ENCODE measurements at regions not wholly inside any gene's neighbourhood (a gene's known extent, or its start where the extent isn't known, plus 50 kb on each side); places are given as distances from the start of the nearest gene placed in this dataset.

DNA sequence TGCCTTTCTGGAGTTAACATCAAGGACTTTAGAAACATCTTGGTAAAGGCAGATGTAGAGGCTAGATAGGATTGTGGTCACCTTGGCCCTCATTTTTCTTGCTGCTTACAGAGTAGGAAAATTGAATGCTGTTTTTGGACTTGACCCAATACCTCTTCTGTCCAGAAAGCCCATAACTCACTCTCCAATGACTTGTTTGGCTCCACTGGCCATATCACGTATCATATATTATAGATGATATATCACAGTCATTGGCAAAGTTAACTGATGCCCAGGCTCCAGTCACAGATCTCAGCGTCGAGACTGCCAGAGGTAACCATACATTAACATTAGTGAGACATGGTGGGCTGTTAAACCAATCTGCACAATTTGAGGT lies 50.6 kb downstream of the PABIR2 start:
- TF ChIP-seq POLR2AphosphoS5 (IDR thresholded peaks at IDR 0.05; ENCODE audit: low read depth, low read length) (no peak), TAF1 (IDR thresholded peaks at IDR 0.05; ENCODE audit: borderline replicate concordance, insufficient read depth, low read length) (no peak), SIN3A (IDR thresholded peaks at IDR 0.05; ENCODE audit: borderline replicate concordance, insufficient read depth, low read length) (no peak)
- TF ChIP-seq, protein P1, sequence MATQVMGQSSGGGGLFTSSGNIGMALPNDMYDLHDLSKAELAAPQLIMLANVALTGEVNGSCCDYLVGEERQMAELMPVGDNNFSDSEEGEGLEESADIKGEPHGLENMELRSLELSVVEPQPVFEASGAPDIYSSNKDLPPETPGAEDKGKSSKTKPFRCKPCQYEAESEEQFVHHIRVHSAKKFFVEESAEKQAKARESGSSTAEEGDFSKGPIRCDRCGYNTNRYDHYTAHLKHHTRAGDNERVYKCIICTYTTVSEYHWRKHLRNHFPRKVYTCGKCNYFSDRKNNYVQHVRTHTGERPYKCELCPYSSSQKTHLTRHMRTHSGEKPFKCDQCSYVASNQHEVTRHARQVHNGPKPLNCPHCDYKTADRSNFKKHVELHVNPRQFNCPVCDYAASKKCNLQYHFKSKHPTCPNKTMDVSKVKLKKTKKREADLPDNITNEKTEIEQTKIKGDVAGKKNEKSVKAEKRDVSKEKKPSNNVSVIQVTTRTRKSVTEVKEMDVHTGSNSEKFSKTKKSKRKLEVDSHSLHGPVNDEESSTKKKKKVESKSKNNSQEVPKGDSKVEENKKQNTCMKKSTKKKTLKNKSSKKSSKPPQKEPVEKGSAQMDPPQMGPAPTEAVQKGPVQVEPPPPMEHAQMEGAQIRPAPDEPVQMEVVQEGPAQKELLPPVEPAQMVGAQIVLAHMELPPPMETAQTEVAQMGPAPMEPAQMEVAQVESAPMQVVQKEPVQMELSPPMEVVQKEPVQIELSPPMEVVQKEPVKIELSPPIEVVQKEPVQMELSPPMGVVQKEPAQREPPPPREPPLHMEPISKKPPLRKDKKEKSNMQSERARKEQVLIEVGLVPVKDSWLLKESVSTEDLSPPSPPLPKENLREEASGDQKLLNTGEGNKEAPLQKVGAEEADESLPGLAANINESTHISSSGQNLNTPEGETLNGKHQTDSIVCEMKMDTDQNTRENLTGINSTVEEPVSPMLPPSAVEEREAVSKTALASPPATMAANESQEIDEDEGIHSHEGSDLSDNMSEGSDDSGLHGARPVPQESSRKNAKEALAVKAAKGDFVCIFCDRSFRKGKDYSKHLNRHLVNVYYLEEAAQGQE (IDR thresholded peaks at IDR 0.05; ENCODE audit: insufficient read depth in 1 of 2, low read depth in 2 of 2, low read length in 2 of 2) = no peak

Data from PFSK-1 (cell line).